T-helper 1 cell treated with Interleukin-12 subunit alpha and Interleukin-12 subunit beta and Interleukin-4 antibody, amounts not matched to agents 30 ng/mL and 1 ng/mL, for 36 hours (primary cell): ENCODE measurements at regions not wholly inside any gene's neighbourhood (a gene's known extent, or its start where the extent isn't known, plus 50 kb on each side); places are given as distances from the start of the nearest gene placed in this dataset.
"Not testable (repeated sequence)": the region's sequence is repeated elsewhere in the genome, so short reads cannot be mapped to it uniquely, and the experiment has no call there.

ENCODE experiments used
- intact Hi-C: fragments of 100-400 bp; cut with micrococcal nuclease; formaldehyde crosslinking; loops from one replicate; pipeline ENCODE4 v1.15.1; 2024

DNA sequence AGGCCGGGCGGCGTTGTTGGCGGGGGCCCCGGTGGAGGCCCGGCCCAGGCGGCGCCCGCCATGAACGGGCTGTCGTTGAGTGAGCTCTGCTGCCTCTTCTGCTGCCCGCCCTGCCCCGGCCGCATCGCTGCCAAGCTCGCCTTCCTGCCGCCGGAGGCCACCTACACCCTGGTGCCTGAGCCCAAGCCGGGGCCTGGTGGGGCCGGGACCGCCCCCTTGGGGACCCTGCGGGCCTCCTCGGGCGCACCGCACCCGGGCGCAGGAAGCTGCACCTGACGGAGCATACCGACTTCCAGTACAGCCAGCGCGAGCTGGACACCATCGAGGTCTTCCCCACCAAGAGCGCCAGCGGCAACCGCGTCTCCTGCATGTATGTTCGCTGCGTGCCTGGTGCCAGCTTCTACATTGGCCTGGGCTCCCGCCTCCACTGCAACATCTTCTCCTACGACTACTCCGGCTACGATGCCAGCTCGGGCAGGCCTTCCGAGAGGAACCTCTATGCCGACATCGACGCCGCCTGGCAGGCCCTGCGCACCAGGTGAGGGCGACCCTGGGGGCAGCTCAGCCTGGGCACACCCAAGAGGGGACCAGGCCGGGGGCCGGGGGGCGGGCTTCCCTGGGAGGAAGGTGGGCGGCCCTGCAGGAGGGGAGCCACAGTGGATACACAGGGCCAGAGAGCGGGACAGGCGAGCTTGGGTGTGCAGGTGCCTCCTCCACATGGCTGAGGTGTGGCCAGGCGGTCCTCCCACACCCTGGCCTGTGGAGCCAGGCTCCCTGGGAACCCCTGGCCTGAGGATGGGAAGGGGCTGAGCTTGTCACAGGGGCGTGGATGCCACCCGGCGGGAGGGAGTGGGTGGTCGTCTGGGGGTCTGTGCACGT is 201.6 kb downstream of the USP22 start:
- intact Hi-C loops = loop anchor here (10.0 kb wide), 1 partner anchor 456 kb away; no protein-coding TSS in a partner anchor

DNA sequence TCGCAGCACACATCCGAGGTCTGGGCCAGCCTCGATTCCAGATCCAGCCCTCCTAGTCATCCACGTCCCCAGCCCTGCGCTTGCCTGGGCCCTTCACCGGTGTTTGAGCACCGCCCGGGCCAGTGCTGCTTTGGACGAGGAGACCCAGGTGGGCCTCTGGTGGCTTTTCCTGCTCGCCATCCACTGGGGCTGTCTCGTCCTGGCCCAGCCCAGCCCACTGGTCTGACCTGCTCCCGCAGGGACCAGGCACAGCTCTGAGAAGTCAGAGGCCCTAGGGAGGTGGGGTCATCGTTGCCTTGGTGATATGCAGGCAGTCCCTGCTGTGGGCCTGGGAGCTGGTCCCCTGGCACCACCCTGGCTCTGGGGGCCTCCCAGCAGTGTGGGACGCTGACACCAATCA is 200.8 kb downstream of the USP22 start:
- intact Hi-C loops = loop anchor here (10.0 kb wide), 1 partner anchor 457 kb away; no protein-coding TSS in a partner anchor

- intact Hi-C loops = loop anchor here (10.0 kb wide), 1 partner anchor 458 kb away; no protein-coding TSS in a partner anchor
Observed at GRCh38 chr17:20843261-20843660, 199.6 kb downstream of the USP22 start.

GRCh38 chr17:20843799-20844553 is 198.8 kb downstream of the USP22 start:
- intact Hi-C loops = loop anchor here (10.0 kb wide), 1 partner anchor 459 kb away; no protein-coding TSS in a partner anchor

GRCh38 chr17:20848869-20849443 is 193.9 kb downstream of the USP22 start:
- intact Hi-C loops = loop anchor here (2.0 to 10.0 kb wide), 2 partner anchors 48 to 464 kb away; no protein-coding TSS in a partner anchor

GRCh38 chr17:20851591-20852238 is 191.1 kb downstream of the USP22 start:
- intact Hi-C loops = not testable (repeated sequence)

- intact Hi-C loops = no loop called here
Observed at GRCh38 chr17:20852239-20852989, 190.4 kb downstream of the USP22 start.

GRCh38 chr17:20852990-20853370 is 189.8 kb downstream of the USP22 start:
- intact Hi-C loops = no loop called here

- intact Hi-C loops = not testable (repeated sequence)
Observed at GRCh38 chr17:20855910-20856470, 186.8 kb downstream of the USP22 start.

- intact Hi-C loops = not testable (repeated sequence)
Observed at GRCh38 chr17:20866444-20867209, 176.2 kb downstream of the USP22 start.

DNA sequence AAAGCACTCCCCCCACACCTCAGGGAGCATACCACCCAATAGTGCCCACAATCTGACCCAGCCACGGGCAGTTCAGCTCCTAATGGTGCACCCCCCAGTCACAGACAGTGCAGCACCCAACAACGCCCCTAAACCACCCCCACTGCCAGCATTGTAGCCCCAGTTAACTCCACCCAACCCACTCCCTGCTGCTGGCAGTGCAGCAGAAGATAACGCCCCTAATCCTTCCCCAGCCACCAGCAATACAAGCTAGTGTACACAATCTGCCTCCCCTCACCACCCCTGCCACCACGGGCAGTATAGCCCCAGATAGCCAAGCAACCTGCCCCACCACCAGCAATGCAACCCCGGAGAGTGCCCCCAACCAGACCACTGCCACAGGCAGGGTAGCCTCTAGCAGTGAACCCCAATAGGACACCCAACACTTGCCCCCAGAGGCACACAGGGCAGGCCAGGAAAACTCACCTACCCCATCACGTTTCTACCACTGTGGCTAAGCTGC is 175.3 kb downstream of the USP22 start:
- intact Hi-C loops = not testable (repeated sequence)

DNA sequence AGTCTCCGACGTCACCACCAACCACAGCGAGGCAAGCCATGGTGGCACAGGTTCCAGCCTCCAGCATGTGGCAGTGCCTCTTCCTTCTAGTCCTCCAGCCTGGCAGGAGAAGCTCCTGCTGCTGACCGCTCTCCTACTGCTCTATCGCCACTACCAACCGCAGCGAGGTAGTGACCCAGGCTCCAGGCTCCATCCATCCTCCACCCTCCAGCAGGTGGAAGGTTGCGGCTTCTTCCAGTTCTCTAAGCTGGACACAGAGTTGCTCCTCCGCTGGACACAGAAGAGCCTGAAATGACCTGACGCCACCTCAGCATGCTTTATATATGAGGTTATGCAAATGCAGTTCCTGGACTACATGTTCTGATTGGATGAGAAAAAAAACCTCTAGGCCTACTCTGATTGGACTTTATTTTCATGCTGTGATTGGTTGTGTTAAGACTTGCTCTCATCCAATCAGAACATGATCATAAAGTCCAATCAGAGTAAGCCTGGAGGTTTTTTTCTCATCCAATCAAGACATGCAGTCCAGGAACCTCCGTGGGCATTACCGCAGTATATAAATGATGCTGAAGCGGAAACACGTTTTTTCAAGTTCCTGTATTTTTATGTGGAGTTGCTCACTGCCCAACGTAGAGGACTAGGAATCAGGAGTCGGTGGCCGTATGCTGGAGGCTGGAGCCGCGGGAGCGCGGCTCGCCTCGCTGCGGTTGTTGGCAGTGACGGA is 174.7 kb downstream of the USP22 start:
- intact Hi-C loops = not testable (repeated sequence)

DNA sequence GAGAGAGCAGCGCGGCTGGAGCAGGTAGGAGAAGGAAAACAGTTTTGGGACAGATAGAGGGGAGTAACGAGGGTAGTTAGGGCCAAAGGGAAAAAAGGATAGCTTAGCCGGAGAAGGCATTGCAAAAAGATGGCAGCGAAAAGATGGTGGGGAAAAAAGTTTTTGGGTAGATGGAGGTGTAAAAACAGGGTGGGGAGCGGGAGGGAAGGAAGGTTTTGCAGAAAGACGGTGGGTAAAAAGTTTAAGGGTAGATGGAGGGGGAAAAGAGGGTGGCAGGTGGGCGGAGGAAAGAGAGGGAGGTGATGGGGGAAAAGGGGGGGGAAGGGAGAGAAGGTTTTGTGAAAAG is 174.2 kb downstream of the USP22 start:
- intact Hi-C loops = not testable (repeated sequence)

DNA sequence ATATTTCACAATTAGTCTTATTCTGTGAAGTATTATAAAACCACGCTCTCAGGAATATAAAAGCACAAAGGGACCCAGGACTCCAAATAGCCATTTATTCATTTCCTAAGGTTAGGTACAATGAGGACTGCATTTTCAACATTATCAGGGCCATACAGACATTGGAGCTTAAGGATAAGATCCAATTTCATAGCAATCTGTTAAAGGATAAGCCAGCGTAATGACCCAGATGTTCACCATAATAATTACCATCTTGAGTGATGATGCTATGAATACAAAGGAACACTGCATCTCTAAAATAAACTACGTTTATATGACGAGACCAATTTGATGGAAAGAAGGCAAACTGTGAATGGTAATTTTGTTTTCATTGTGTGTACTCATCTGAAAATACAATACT is 169.6 kb downstream of the USP22 start:
- intact Hi-C loops = not testable (repeated sequence)

DNA sequence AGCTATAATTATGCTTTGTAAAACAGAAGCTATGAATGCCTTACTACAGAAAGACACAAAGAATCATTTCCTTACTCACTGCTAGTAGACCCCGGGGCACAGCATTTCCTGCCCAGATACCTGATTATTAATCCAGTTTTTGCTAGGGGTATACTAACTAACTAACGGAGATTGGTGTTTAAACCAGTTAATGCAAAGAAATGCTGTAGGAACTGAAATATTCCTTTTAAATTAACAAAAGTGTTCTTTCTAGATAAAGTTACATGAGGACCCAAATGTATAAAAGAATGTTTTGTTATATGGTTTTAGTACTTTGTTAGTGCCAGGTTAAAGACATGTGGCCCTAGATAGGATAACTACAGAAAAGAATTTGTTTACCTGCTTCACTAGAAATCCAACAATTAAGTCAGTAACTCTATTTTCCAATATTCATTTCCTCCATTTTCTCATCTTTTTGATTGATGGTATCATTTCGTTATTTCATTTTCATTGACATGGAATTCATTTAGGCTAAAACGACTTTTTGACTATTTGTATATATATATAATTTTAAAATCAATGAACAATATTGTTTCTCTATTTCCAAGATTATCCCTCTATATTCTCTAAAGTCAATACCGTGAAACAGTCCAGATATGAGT is 169.0 kb downstream of the USP22 start:
- intact Hi-C loops = not testable (repeated sequence)

- intact Hi-C loops = not testable (repeated sequence)
Observed at GRCh38 chr17:20877384-20877783, 165.4 kb downstream of the USP22 start.

GRCh38 chr17:20890338-20890737 is 152.5 kb downstream of the USP22 start:
- intact Hi-C loops = no loop called here

- intact Hi-C loops = not testable (repeated sequence)
Observed at GRCh38 chr17:20895426-20895825, 147.4 kb downstream of the USP22 start.
